ENCODE measurements at regions not wholly inside any gene's neighbourhood (a gene's known extent, or its start where the extent isn't known, plus 50 kb on each side); places are given as distances from the start of the nearest gene placed in this dataset.

DNA sequence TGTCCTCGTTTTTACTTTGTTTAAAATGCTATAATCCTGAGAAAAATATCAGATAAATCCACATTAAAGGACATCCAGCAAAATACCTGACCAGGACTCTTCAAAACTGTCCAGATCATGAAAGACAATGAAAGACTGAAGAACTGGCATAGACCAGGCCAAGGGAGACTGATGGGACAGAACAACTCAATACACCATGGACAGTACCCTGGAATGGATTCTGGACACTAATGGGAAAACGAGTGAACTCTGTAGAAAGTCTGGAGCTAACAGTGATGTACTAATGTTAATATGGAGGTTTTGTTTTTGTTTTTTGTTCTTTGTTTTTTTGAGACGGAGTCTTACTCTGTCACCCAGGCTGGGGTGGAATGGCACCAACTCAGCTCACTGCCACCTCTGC lies 461.4 kb downstream of the CD83 start:
- TF ChIP-seq CTCF (conservative IDR thresholded peaks at IDR 0.05; ENCODE audit: low read length) (no peak), EZH2phosphoT487 (IDR thresholded peaks at IDR 0.05; ENCODE audit: borderline replicate concordance, low read depth, low read length) (no peak)
